ELR (cell line): ENCODE measurements at regions not wholly inside any gene's neighbourhood (a gene's known extent, or its start where the extent isn't known, plus 50 kb on each side); places are given as distances from the start of the nearest gene placed in this dataset.

ENCODE experiments used
- DNase-seq: peaks from one replicate; pipeline ENCODE4 v3.0.0-alpha.2; 2015; ENCODE audit warnings: low read depth

DNA sequence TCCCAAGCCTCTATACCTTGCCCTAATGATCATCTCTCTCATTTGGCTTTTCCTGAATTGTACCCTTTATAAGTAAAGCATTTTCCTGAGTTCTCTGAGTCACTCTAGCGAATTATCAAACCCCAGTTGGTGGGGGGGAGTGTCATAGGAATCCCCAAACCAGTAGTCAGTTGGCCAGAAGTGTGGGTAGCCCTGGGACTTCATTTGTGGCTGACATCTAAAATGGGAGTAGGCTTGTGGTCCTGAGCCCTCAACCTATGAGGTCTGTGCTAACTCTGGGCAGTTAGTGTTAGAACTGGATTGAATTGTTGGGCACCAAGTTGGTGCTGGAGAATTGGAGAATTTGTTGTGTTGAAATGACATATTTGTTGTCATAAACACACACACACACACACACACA, 91.3 kb downstream of the BBS10 start:
- DNase-seq: no peak

DNA sequence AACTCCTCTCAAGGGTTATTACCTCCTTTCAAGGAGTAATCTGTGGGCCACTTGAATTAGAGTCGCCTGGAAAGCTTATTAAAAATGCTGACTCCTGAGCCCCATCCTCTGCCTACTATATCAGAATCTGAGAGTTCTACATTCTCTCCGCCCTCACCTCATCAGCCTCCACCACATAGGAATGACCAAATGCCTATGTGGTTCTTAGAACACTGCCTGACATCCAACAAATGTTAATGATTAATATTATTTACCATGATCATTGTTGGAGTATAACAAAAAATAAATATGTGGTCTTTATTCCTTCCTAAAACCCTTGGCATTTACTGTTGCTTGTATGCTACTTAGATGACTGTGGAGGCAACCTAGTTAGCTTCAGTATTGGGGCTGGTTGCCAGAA, 91.9 kb downstream of the BBS10 start:
- no peak for DNase-seq

DNA sequence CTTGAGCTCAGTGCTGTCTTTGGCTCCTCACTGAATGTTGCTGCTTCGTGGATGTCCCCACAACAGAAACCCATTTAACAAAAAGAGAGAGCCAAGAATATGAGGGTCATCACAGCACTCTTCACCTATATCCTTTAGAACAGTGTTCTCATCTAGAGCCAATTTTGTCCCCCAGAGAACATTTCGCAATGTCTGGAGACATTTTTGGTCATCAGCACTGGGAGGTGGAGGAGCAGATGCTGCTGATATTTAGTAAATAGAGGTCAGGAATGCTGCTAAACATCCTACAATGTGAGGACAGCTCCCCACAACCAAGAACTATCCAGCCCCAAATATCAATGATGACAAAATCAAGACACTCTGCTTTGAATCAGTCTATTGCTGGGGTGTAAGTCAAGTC, 92.5 kb downstream of the BBS10 start:
- DNase-seq: no peak

GRCh38 chr12:76255281-76255680, 92.9 kb downstream of the BBS10 start:
- DNase-seq: no peak

DNA sequence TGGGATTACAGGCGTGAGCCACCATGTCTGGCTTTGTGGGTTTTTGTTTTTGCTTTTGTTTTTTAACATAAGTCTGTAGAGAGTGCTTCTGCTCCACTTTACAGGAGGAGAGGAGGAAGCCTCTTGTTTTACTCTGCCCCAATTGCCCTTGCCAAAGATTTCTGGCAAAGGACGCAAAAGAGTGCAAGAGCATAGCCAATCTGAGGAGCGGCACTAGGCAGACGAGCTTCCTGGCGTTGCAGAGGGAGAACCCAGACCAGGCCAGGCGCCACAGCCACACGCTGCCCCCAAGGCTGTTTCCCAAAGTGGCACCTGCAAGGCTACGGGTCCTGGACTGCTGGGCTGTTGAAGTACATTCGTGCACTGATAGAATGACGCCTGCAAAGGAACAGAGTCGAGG, 96.2 kb downstream of the BBS10 start:
- no peak for DNase-seq

- DNase-seq: peak; percentile 68
Measured at GRCh38 chr12:76250256-76250655, 98.0 kb downstream of the BBS10 start.

DNA sequence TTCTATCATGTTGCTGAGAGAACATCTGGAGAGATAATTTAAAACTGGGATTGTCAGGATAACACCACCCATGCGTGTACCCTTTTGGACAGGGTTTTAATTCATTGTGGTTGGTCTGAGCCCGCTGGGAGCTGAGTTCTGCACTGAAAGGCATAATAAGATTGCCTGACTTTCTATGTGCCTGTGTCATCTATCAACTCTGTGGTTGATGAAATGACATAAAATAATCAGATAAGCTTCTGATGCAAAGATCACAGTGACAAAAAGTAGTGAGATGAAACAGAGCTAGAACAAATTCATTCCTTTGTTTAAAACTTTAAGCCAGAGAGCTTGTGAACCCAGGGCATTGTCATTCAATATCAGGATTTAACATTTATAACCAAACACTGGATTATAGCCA, 98.7 kb downstream of the BBS10 start:
- no peak for DNase-seq

- DNase-seq: no peak
Measured at GRCh38 chr12:76247992-76248391, 100.2 kb downstream of the BBS10 start.

DNA sequence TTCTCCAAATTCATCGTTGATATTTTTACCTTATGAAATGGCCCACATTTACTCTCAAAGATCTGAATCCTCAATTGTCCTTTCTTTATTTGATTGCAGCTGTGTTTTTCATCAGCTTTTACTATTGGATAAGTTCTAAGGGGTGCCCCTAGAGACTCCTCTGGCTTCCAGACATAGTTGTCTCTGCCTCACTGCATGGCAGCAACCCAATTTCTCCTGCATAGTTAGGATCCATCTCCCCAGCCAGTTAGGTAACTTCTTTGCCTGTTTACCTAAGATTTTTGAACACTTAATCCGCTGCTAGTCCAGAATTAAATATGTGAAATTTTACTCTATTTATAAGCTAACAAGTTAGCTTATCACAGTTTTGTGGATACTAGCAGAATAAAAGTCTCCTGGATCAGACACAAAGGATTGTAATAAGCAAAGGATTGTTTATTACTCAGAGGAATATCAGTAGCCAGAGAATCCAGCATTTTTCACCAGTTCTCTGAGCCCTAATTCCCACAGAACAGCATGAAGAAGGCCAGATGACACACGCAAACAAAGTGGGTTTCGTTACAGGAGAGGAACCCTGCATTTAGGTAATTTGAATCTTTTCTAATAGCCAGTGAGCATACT, 101.1 kb downstream of the BBS10 start:
- DNase-seq: no peak

- no peak for DNase-seq
Measured at GRCh38 chr12:76246611-76247010, 101.6 kb downstream of the BBS10 start.

DNA sequence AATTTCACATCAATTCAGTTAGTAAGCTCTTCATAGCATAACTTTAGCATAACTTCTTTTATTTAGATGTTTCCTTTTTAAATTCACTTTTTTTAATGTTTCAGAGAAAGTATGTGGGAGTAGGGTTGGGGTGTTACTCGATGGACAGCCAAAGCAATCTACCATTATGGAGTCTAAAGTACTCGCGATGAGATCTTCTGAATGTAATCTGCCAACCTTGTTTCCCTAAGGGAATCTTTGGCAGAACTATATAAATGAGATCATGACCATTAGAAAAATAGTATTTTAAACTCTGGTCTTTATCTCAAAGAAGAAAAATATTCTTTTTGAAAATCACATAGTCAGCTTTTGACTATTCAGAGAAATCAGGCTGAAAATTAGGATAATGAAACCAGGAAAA, 103.9 kb downstream of the BBS10 start:
- DNase-seq: no peak

DNA sequence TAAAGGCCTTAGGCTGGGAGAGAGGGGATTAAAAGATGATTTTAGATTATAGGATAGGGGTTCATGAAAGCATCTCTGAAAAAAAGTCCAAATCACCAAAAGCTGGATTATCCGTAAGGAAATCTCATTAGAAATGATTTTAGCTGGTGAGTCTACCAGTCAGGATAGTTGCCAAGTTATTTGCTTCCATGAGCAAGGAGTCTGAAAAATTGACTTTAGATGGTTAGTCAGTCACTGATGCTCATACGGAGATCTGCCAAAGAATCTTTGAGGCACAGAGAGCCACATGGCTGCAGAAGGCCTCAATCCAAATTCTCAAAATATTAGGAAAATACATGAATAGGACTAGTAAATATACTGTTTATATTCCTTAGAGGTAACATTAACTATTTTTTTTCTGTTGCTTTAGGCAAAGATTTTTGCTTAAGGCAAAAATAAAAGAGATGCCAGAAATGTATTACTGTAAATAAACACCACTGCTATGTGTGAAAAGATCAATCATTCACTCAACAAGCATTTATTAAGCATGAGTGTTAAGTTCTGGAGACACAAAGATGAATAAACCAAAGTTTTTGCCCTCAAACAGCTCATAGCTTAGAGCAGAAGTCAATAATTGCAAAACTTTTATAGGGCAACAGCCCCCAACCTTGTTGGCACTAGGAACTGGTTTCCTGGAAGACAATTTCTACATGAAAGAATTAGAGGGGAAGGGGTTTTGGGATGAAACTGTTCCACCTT, 105.2 kb downstream of the BBS10 start:
- peak; percentile 37 for DNase-seq

DNA sequence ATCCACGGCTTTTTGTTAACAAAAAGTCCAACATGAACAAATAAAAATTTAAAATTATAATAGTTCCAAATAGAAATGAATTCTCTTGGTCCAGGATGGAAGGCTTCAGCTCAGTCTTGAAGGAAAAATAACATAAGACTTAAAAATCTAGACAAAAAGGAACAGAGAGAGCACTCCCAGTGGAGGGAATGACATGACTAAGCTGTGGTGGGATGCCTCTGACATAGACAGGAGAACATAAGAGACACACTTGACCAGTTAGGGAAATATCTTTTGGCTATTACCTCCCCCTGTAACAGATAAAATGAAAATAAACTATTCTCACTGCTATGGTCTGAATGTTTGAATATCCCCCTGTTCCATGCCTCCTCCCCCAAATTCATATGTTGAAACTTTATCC, 106.8 kb downstream of the BBS10 start:
- peak; percentile 22 for DNase-seq

GRCh38 chr12:76240281-76240680, 107.9 kb downstream of the BBS10 start:
- DNase-seq: no peak

DNA sequence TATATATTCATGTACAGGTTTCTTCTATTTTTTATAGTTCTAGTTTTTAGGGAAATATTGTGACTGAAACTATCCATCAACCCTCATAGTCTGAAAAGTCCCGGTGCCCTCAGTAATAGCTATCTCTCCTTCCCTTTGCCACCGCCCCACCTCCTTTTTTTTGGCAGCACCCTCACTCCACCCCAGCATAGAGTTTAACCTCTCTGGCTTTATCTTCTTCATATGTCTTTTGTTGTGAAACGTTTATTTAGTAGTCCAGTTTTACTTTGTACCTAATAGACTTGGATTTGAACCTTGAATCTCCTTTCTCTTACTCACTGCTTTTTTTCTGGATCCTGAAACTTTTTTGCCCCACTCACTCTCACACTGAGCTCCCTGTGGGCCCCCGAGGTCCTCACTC, 109.5 kb downstream of the BBS10 start:
- DNase-seq: no peak

GRCh38 chr12:76237086-76237701, 111.0 kb downstream of the BBS10 start:
- no peak for DNase-seq

- DNase-seq: peak; percentile 91
Measured at GRCh38 chr12:76236640-76237039, 111.6 kb downstream of the BBS10 start.

DNA sequence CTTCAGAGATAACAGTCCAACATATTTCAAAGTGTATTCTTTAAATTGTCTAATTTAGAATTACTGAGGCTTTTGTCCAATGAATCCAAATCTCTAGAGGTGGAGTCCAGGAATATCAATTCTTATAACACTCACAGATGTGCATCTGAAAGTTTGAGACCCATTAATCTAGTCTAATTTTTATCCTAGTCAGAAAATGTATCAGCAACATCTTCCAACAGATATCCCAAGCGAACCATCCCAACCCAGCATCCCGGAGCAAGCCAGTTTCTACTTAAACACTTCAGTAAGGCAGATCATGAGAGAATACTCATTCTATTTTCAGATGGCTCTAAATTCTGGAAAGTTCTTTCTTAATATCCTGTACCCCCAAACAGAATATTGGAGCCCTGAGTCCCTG, 113.5 kb downstream of the BBS10 start:
- DNase-seq: no peak

DNA sequence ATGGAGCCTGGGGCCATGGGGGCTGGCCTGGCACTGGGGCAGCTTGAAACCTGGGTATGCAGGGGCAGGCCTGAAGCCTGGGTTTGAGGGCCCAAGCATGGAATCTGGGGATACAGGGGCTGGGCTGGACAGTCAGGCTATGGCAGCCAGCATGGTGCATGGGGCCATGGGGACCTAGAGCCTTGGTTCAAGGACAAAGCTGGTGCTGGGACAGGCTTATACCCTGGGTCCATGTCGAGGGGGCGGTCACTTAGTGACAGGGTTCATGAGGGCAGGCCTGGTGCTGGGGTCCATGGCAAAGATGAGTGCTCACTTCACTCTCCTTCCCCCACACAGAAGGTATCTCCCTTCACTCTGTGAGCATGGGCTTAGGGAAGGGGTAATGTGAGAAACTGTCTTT, 116.2 kb downstream of the BBS10 start:
- no peak for DNase-seq

- no peak for DNase-seq
Measured at GRCh38 chr12:76226956-76227355, 121.3 kb downstream of the BBS10 start.

DNA sequence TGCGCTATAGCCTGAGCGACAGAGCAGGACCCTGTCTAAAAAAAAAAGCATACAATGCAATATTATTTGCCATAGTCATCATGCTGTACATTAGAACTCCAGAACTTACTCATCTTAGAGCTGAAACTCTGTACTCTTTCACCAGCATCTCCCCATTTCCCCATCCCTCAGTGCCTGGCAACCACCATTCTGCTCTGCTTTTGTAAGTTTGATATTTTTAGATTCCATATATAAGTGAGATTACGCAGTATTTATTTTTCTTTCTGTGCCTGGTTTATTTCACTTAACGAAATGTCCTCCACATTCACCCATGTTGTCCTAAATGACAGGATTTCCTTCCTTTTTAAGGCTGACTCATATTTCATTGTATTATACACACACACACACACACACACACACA, 121.8 kb downstream of the BBS10 start:
- DNase-seq: peak; percentile 53

GRCh38 chr12:76223869-76224268, 124.3 kb downstream of the BBS10 start:
- DNase-seq: no peak

GRCh38 chr12:76220980-76221379, 127.2 kb downstream of the BBS10 start:
- DNase-seq: no peak

DNA sequence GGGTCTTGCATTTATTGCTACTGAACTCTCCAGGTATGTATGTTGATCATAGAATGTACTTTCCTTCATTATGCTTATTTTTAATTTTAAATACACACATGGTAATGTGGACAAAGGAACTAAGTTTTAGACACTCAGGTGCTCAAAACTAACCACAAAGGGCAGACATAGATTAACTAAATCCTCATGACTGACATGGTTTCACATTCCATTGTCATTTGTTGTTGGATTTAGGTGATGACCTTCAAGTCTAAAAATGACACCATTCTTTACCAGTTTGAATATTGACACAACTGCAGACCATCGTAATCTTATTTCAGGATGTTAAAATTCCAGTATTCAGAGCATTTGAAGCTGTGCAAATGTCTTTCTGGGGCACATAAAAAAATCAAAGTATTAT, 128.4 kb downstream of the BBS10 start:
- DNase-seq: no peak
